ENCODE measurements at regions not wholly inside any gene's neighbourhood (a gene's known extent, or its start where the extent isn't known, plus 50 kb on each side); places are given as distances from the start of the nearest gene placed in this dataset.

GRCh38 chr9:134230942-134231325, 66.6 kb upstream of the RNU6ATAC start:
- Histone ChIP-seq H3K4me1 (replicated peaks) (peaks cover 17% of the 10 kb centered on the region), H3K27me3 (replicated peaks; ENCODE audit: insufficient read depth) (no peaks in the 10 kb centered on the region), H3K9me3 (no peaks in the 10 kb centered on the region), H3K27ac (peak overlapping the region; percentile 66 to 72), H3K36me3 (no peaks in the 10 kb centered on the region), H3K4me3 (no peak overlapping the region)
- intact Hi-C loops (cut with DNase I), result no loop called here
- 13% methylated on average over 14 of the region's 14 CpGs for WGBS
- TF ChIP-seq POLR2A (IDR thresholded peaks at IDR 0.05), result no peak
- no peak for TF ChIP-seq POLR2AphosphoS5 (IDR thresholded peaks at IDR 0.05)
- TF ChIP-seq, protein P1, sequence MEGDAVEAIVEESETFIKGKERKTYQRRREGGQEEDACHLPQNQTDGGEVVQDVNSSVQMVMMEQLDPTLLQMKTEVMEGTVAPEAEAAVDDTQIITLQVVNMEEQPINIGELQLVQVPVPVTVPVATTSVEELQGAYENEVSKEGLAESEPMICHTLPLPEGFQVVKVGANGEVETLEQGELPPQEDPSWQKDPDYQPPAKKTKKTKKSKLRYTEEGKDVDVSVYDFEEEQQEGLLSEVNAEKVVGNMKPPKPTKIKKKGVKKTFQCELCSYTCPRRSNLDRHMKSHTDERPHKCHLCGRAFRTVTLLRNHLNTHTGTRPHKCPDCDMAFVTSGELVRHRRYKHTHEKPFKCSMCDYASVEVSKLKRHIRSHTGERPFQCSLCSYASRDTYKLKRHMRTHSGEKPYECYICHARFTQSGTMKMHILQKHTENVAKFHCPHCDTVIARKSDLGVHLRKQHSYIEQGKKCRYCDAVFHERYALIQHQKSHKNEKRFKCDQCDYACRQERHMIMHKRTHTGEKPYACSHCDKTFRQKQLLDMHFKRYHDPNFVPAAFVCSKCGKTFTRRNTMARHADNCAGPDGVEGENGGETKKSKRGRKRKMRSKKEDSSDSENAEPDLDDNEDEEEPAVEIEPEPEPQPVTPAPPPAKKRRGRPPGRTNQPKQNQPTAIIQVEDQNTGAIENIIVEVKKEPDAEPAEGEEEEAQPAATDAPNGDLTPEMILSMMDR (IDR thresholded peaks at IDR 0.05), result no peak
- DNase-seq (ENCODE audit: low spot score), result no peak

GRCh38 chr9:134231330-134231745, 67.0 kb upstream of the RNU6ATAC start:
- DNase-seq (ENCODE audit: low spot score), result peak; percentile 49
- intact Hi-C loops (cut with DNase I), result no loop called here
- WGBS, result 26% methylated on average over 11 of the region's 12 CpGs
- H3K27me3 ChIP-seq (replicated peaks; ENCODE audit: insufficient read depth), result no peaks in the 10 kb centered on the region
- TF ChIP-seq POLR2AphosphoS5 (IDR thresholded peaks at IDR 0.05), result peak; percentile 88
- no peak for TF ChIP-seq POLR2A (IDR thresholded peaks at IDR 0.05)
- TF ChIP-seq, protein P1 (IDR thresholded peaks at IDR 0.05), result no peak
- peak overlapping the region; percentile 66 to 72 for H3K27ac ChIP-seq
- no peak overlapping the region for H3K4me3 ChIP-seq
- H3K36me3 ChIP-seq, result no peaks in the 10 kb centered on the region
- no peaks in the 10 kb centered on the region for H3K9me3 ChIP-seq
- H3K4me1 ChIP-seq (replicated peaks), result peaks cover 17% of the 10 kb centered on the region

DNA sequence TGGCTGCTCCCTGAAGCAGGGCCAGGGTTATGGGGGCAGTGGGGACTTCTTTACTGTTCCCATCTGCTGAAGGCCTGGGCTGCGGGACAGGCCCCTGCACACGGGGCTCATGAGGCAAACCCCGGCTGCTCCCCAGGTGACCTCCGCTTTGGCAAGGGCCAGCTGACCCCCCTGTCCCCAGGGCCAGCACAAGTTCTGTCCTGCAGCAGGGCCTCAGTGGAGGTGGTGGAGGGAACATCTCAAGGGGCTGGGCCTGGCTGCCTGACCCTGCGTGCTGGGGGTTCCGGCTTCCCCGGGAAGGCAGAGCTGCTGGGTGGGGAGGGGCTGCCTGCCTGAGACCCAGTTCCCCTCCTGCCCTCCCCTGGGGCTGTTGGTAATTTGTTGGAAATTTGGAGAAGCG, 67.4 kb upstream of the RNU6ATAC start:
- Histone ChIP-seq H3K4me1 (replicated peaks) (peaks cover 17% of the 10 kb centered on the region), H3K9me3 (no peaks in the 10 kb centered on the region), H3K36me3 (no peaks in the 10 kb centered on the region), H3K4me3 (no peak overlapping the region), H3K27me3 (replicated peaks; ENCODE audit: insufficient read depth) (no peaks in the 10 kb centered on the region), H3K27ac (peak overlapping the region; percentile 66 to 72)
- intact Hi-C loops (cut with DNase I), result no loop called here
- DNase-seq (ENCODE audit: low spot score), result no peak
- TF ChIP-seq POLR2AphosphoS5 (IDR thresholded peaks at IDR 0.05), result no peak
- 83% methylated on average over 8 of the region's 8 CpGs for WGBS

DNA sequence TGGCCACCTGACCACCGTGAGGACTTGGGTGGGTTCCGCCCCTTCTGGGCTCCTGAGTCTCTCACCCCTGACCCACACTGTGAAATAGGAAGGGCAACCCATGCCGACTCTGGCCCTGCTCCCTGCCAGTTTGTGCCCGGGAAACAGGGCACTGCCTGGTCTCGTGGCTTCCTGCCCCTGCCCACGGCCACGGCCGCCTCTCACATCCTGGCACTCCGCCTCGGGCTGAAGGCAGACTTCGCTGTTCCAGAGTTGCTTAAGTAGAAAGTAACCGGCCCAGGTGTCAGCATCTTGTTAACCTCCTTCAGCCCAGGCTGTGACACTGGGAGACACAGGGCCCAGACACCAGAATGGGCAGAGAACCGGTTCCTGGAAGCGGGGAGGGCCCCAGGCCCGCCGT, 68.7 kb upstream of the RNU6ATAC start:
- peaks cover 17% of the 10 kb centered on the region for H3K4me1 ChIP-seq (replicated peaks)
- H3K27me3 ChIP-seq (replicated peaks; ENCODE audit: insufficient read depth), result no peaks in the 10 kb centered on the region
- H3K4me3 ChIP-seq, result no peak overlapping the region
- no peaks in the 10 kb centered on the region for H3K9me3 ChIP-seq
- no peak overlapping the region for H3K27ac ChIP-seq
- TF ChIP-seq POLR2AphosphoS5 (IDR thresholded peaks at IDR 0.05), result no peak
- 78% methylated on average over 16 of the region's 16 CpGs for WGBS
- H3K36me3 ChIP-seq, result no peaks in the 10 kb centered on the region
- DNase-seq (ENCODE audit: low spot score), result no peak
- intact Hi-C loops (cut with DNase I), result no loop called here

GRCh38 chr9:134234001-134234660, 69.8 kb upstream of the RNU6ATAC start:
- Histone ChIP-seq H3K9me3 (no peaks in the 10 kb centered on the region), H3K4me1 (replicated peaks) (peaks cover 17% of the 10 kb centered on the region), H3K4me3 (no peak overlapping the region), H3K27me3 (replicated peaks; ENCODE audit: insufficient read depth) (no peaks in the 10 kb centered on the region), H3K36me3 (no peaks in the 10 kb centered on the region), H3K27ac (no peak overlapping the region)
- intact Hi-C loops (cut with DNase I), result no loop called here
- TF ChIP-seq POLR2AphosphoS5 (IDR thresholded peaks at IDR 0.05), result peak; percentile 63
- no peak for TF ChIP-seq POLR2A (IDR thresholded peaks at IDR 0.05)
- peak; percentile 82 for DNase-seq (ENCODE audit: low spot score)
- 55% methylated on average over 21 of the region's 21 CpGs for WGBS

GRCh38 chr9:134234687-134235359, 70.5 kb upstream of the RNU6ATAC start:
- Histone ChIP-seq H3K9me3 (no peaks in the 10 kb centered on the region), H3K4me1 (replicated peaks) (peaks cover 17% of the 10 kb centered on the region), H3K27me3 (replicated peaks; ENCODE audit: insufficient read depth) (no peaks in the 10 kb centered on the region), H3K27ac (no peak overlapping the region), H3K4me3 (no peak overlapping the region), H3K36me3 (no peaks in the 10 kb centered on the region)
- WGBS, result 83% methylated on average over 16 of the region's 21 CpGs
- DNase-seq (ENCODE audit: low spot score), result no peak
- intact Hi-C loops (cut with DNase I), result no loop called here
- TF ChIP-seq POLR2AphosphoS5 (IDR thresholded peaks at IDR 0.05) (no peak), POLR2A (IDR thresholded peaks at IDR 0.05) (no peak)
- TF ChIP-seq, protein P1 (IDR thresholded peaks at IDR 0.05), result no peak
